ENCODE measurements at regions not wholly inside any gene's neighbourhood (a gene's known extent, or its start where the extent isn't known, plus 50 kb on each side); places are given as distances from the start of the nearest gene placed in this dataset.

DNA sequence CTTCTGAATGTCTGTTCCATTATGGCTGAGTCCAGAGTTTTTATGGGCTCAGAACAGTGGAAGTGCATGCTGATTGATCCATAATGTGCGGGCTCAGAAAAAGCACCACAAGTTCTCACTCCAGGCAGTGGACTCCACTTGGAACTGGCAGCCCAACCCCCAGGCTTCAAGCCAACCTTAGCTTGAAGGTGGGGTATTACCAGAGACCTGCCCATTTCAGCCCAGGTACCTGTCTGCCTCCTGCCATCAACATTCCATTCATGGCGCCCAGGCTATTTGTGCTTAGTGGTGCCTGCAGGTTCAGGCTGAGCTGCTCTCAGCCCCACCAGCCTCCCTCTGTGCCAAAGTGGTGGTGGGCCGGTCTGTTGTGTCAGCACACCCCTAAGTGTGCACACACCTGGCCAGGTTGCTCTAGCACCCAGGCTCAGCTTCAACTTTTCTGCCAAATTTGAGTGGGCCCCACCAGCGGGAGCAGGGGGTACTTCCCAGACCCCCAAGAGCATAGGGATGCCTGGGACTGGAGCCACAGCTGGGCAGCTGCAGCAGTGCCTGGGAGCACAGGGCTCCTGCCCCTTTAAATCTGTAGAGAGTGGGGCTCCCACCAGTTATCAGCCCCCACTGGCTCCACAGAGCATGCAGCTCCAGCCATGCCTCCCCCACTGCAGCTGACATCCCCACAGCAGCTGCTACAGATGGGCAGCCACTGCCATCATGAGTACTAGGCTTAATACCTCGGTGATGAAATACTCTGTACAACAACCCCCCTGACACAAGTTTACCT, 1025.3 kb downstream of the PCDH19 start:
- no peak overlapping the region for H3K4ac ChIP-seq (ENCODE audit: low read depth in 1 of 2, low read length in 2 of 2)
- WGBS, result 78% methylated on average over 4 of the region's 5 CpGs

DNA sequence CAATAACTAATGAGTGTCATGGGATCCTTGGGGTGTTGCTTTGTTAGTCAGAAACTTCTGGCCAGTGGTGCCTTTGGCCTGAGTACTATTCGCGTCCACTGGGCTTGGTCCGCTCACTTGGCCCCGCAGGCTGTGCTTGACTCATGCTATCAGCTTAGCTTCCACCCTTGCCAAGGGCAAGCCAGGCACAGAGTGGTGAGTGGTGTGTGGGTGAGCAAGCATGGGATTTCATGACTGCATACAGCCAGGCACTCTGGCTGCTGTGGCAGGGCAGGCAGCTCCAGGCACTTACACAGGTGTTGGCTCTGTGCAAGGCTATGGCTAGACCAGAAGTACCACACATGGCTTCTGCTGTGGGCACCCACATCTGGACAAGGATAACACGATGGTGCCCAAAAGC, 1026.3 kb downstream of the PCDH19 start:
- no peak overlapping the region for H2BK15ac ChIP-seq (ENCODE audit: low read depth, poor library complexity, severe bottlenecking)
- no peak overlapping the region for H2BK12ac ChIP-seq (ENCODE audit: low read length in 2 of 2)
- no peak overlapping the region for H3K9ac ChIP-seq (ENCODE audit: low read length)
- H3K18ac ChIP-seq (ENCODE audit: low read depth in 1 of 2, low read length in 2 of 2), result no peak overlapping the region
- no peaks in the 10 kb centered on the region for H3K36me3 ChIP-seq (ENCODE audit: control insufficient read depth in 1 of 2, insufficient read depth in 2 of 2, low read depth in 1 of 2, low read length in 2 of 2)
- no peak overlapping the region for H3K4ac ChIP-seq (ENCODE audit: low read depth in 1 of 2, low read length in 2 of 2)
- WGBS, result 90% methylated on average over 5 of the region's 5 CpGs
- no peak overlapping the region for H3K23ac ChIP-seq (ENCODE audit: low read length in 2 of 2)
- no peak overlapping the region for H4K91ac ChIP-seq (ENCODE audit: low read length)
- H3K4me3 ChIP-seq (ENCODE audit: insufficient read depth in 1 of 2, low read depth in 1 of 2, low read length in 2 of 2), result no peak overlapping the region
- no peaks in the 10 kb centered on the region for H3K4me1 ChIP-seq (ENCODE audit: control insufficient read depth, insufficient read depth, low read depth, low read length)
- H4K8ac ChIP-seq (ENCODE audit: low read length), result no peak overlapping the region
- H2BK120ac ChIP-seq (ENCODE audit: low read depth, low read length), result no peak overlapping the region
- no peak overlapping the region for H2AFZ ChIP-seq (ENCODE audit: low read depth, low read length)
- peaks cover 8% of the 10 kb centered on the region for H3K9me3 ChIP-seq (ENCODE audit: control insufficient read depth, low read length)
- no peak overlapping the region for H3K14ac ChIP-seq (ENCODE audit: low read length in 2 of 2)
- H3K27ac ChIP-seq (ENCODE audit: low read length, poor library complexity, severe bottlenecking), result no peak overlapping the region
- H3K4me2 ChIP-seq (ENCODE audit: low read length, poor library complexity, severe bottlenecking), result no peak overlapping the region
- DNase-seq, result no peak
- H3K27me3 ChIP-seq (ENCODE audit: control insufficient read depth in 1 of 2, insufficient read depth in 1 of 2, low read length in 2 of 2), result no peaks in the 10 kb centered on the region
- no peaks in the 10 kb centered on the region for H3K79me1 ChIP-seq (replicated peaks; ENCODE audit: low read length, poor library complexity, severe bottlenecking)
- no peak overlapping the region for H2AK5ac ChIP-seq (ENCODE audit: low read length, severe bottlenecking)
- no peak overlapping the region for H2BK5ac ChIP-seq (ENCODE audit: low read depth, low read length, poor library complexity, severe bottlenecking)

More for the DNA sequence above, 1025.3 kb downstream of the PCDH19 start:
- Histone ChIP-seq H2AK5ac (ENCODE audit: low read length, severe bottlenecking) (no peak overlapping the region), H3K9me3 (ENCODE audit: control insufficient read depth, low read length) (peaks cover 8% of the 10 kb centered on the region), H3K4me1 (ENCODE audit: control insufficient read depth, insufficient read depth, low read depth, low read length) (no peaks in the 10 kb centered on the region), H2BK5ac (ENCODE audit: low read depth, low read length, poor library complexity, severe bottlenecking) (no peak overlapping the region), H2BK12ac (ENCODE audit: low read length in 2 of 2) (no peak overlapping the region), H4K91ac (ENCODE audit: low read length) (no peak overlapping the region), H3K79me1 (replicated peaks; ENCODE audit: low read length, poor library complexity, severe bottlenecking) (no peaks in the 10 kb centered on the region), H3K18ac (ENCODE audit: low read depth in 1 of 2, low read length in 2 of 2) (no peak overlapping the region), H3K36me3 (ENCODE audit: control insufficient read depth in 1 of 2, insufficient read depth in 2 of 2, low read depth in 1 of 2, low read length in 2 of 2) (no peaks in the 10 kb centered on the region), H3K9ac (ENCODE audit: low read length) (no peak overlapping the region), H2BK15ac (ENCODE audit: low read depth, poor library complexity, severe bottlenecking) (no peak overlapping the region), H4K8ac (ENCODE audit: low read length) (no peak overlapping the region), H3K4me2 (ENCODE audit: low read length, poor library complexity, severe bottlenecking) (no peak overlapping the region), H3K23ac (ENCODE audit: low read length in 2 of 2) (no peak overlapping the region), H2BK120ac (ENCODE audit: low read depth, low read length) (no peak overlapping the region), H3K27me3 (ENCODE audit: control insufficient read depth in 1 of 2, insufficient read depth in 1 of 2, low read length in 2 of 2) (no peaks in the 10 kb centered on the region), H3K4me3 (ENCODE audit: insufficient read depth in 1 of 2, low read depth in 1 of 2, low read length in 2 of 2) (no peak overlapping the region), H2AFZ (ENCODE audit: low read depth, low read length) (no peak overlapping the region), H3K14ac (ENCODE audit: low read length in 2 of 2) (no peak overlapping the region), H3K27ac (ENCODE audit: low read length, poor library complexity, severe bottlenecking) (no peak overlapping the region)
- no peak for DNase-seq

DNA sequence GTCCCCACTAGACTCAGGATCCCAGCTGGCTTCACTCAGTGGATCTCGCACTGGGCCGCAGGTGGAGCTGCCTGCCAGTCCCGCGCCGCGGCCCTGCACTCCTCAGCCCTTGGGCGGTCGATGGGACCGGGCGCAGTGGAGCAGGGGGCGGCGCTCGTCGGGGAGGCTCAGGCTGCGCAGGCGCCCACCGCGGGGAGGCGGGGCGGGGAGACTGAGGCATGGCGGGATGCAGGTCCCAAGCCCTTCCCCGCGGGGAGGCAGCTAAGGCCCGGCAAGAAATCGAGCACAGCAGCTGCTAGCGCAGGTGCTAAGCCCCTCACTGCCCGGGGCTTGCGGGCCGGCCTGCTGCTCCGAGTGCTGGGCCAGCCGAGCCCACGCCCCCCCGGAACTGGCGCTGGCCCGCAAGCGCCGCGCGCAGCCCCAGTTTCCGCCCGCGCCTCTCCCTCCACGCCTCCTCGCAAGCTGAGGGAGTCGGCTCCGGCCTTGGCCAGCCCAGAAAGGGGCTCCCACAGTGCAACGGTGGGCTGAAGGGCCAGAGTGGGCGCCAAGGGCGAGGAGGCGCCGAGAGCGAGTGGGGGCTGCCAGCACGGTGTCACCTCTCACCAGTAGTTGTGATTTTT, 1038.0 kb downstream of the PCDH19 start:
- Histone ChIP-seq H2BK5ac (ENCODE audit: low read depth, low read length, poor library complexity, severe bottlenecking) (no peak overlapping the region), H3K18ac (ENCODE audit: low read depth in 1 of 2, low read length in 2 of 2) (no peak overlapping the region), H3K4me1 (ENCODE audit: control insufficient read depth, insufficient read depth, low read depth, low read length) (no peaks in the 10 kb centered on the region), H2BK120ac (ENCODE audit: low read depth, low read length) (no peak overlapping the region), H4K8ac (ENCODE audit: low read length) (no peak overlapping the region), H2AK5ac (ENCODE audit: low read length, severe bottlenecking) (no peak overlapping the region), H3K14ac (ENCODE audit: low read length in 2 of 2) (no peak overlapping the region), H3K9ac (ENCODE audit: low read length) (no peak overlapping the region), H3K23ac (ENCODE audit: low read length in 2 of 2) (no peak overlapping the region), H3K4me2 (ENCODE audit: low read length, poor library complexity, severe bottlenecking) (no peak overlapping the region), H2AFZ (ENCODE audit: low read depth, low read length) (no peak overlapping the region), H3K9me3 (ENCODE audit: control insufficient read depth, low read length) (no peaks in the 10 kb centered on the region), H3K27ac (ENCODE audit: low read length, poor library complexity, severe bottlenecking) (no peak overlapping the region), H3K79me1 (replicated peaks; ENCODE audit: low read length, poor library complexity, severe bottlenecking) (no peaks in the 10 kb centered on the region), H3K36me3 (ENCODE audit: control insufficient read depth in 1 of 2, insufficient read depth in 2 of 2, low read depth in 1 of 2, low read length in 2 of 2) (no peaks in the 10 kb centered on the region), H4K91ac (ENCODE audit: low read length) (no peak overlapping the region), H2BK15ac (ENCODE audit: low read depth, poor library complexity, severe bottlenecking) (no peak overlapping the region), H3K4me3 (ENCODE audit: insufficient read depth in 1 of 2, low read depth in 1 of 2, low read length in 2 of 2) (no peak overlapping the region), H2BK12ac (ENCODE audit: low read length in 2 of 2) (no peak overlapping the region), H3K4ac (ENCODE audit: low read depth in 1 of 2, low read length in 2 of 2) (no peak overlapping the region), H3K27me3 (ENCODE audit: control insufficient read depth in 1 of 2, insufficient read depth in 1 of 2, low read length in 2 of 2) (no peaks in the 10 kb centered on the region)
- DNase-seq, result no peak
- WGBS, result 94% methylated on average over 35 of the region's 53 CpGs

DNA sequence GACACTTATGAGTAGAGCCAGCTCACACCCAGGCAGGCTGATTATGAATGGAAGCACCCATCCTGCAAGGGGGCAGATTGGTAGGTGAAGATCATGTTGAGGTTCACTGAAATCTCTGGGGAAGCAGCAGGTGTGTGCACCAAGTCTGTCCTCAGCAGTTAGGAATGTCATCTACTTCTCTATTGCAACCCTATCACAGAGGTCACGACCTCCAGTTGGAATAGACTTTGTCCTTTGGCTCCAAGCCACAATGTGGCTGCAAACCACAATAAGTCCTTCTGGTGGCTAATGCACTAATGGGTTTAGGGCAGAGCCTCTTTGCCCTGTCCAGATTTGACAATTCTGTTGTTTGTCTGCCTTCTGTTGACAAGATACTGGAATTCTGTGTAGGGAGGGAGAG, 1056.7 kb downstream of the PCDH19 start:
- Histone ChIP-seq H3K14ac (ENCODE audit: low read length in 2 of 2) (no peak overlapping the region), H3K4me2 (ENCODE audit: low read length, poor library complexity, severe bottlenecking) (no peak overlapping the region), H4K8ac (ENCODE audit: low read length) (no peak overlapping the region), H3K79me1 (replicated peaks; ENCODE audit: low read length, poor library complexity, severe bottlenecking) (no peaks in the 10 kb centered on the region), H3K4ac (ENCODE audit: low read depth in 1 of 2, low read length in 2 of 2) (no peak overlapping the region), H2AFZ (ENCODE audit: low read depth, low read length) (no peak overlapping the region), H2BK5ac (ENCODE audit: low read depth, low read length, poor library complexity, severe bottlenecking) (no peak overlapping the region), H3K23ac (ENCODE audit: low read length in 2 of 2) (no peak overlapping the region), H3K36me3 (ENCODE audit: control insufficient read depth in 1 of 2, insufficient read depth in 2 of 2, low read depth in 1 of 2, low read length in 2 of 2) (no peaks in the 10 kb centered on the region), H3K4me1 (ENCODE audit: control insufficient read depth, insufficient read depth, low read depth, low read length) (no peaks in the 10 kb centered on the region), H3K9ac (ENCODE audit: low read length) (no peak overlapping the region), H2BK12ac (ENCODE audit: low read length in 2 of 2) (no peak overlapping the region), H4K91ac (ENCODE audit: low read length) (no peak overlapping the region), H3K27ac (ENCODE audit: low read length, poor library complexity, severe bottlenecking) (no peak overlapping the region), H2BK120ac (ENCODE audit: low read depth, low read length) (no peak overlapping the region), H3K18ac (ENCODE audit: low read depth in 1 of 2, low read length in 2 of 2) (no peak overlapping the region), H3K9me3 (ENCODE audit: control insufficient read depth, low read length) (peaks cover 4% of the 10 kb centered on the region), H3K27me3 (ENCODE audit: control insufficient read depth in 1 of 2, insufficient read depth in 1 of 2, low read length in 2 of 2) (no peaks in the 10 kb centered on the region), H2AK5ac (ENCODE audit: low read length, severe bottlenecking) (no peak overlapping the region), H3K4me3 (ENCODE audit: insufficient read depth in 1 of 2, low read depth in 1 of 2, low read length in 2 of 2) (no peak overlapping the region), H2BK15ac (ENCODE audit: low read depth, poor library complexity, severe bottlenecking) (no peak overlapping the region)
- no peak for DNase-seq
- WGBS, result 50% methylated on average over 1 of the region's 1 CpG
